AG04450 (cell line): ENCODE measurements at regions not wholly inside any gene's neighbourhood (a gene's known extent, or its start where the extent isn't known, plus 50 kb on each side); places are given as distances from the start of the nearest gene placed in this dataset.

Experiments used
- CTCF ChIA-PET: fragments of 300-600, 350-600 bp; formaldehyde crosslinking; extraction: SDS; loops from one replicate; lab custom pipeline; 2022; ENCODE audit warnings: antibody characterized with exemption, inconsistent platforms; lab: Charles Lee
- POLR2A ChIA-PET: fragments of 350-600 bp; formaldehyde crosslinking; extraction: SDS; loops from one replicate; lab custom pipeline; 2021; ENCODE audit warnings: antibody characterized with exemption, inconsistent platforms; lab: Yijun Ruan, JAX
- DNase-seq: peaks from one replicate; pipeline ENCODE4 v3.0.0-alpha.2; 2011; ENCODE audit warnings: low read depth, low spot score
- H3K27ac ChIP-seq: one replicate; pipeline ENCODE4 v1.5.1; 2012; ENCODE audit warnings: low read depth, low read length, control low read depth
- H3K27me3 ChIP-seq: one replicate; pipeline ENCODE4 v1.6.0; 2012; ENCODE audit warnings: low read length; ENCODE audit not compliant: control insufficient read depth, insufficient read depth
- H3K4me3 ChIP-seq: 2 replicates; pipeline ENCODE4 v1.5.1; 2011; ENCODE audit warnings: mild to moderate bottlenecking, low read depth, low read length, control low read depth
- H3K9me3 ChIP-seq: 2 replicates; pipeline ENCODE4 v1.5.1; 2012; ENCODE audit warnings: low read length; ENCODE audit not compliant: control insufficient read depth, insufficient read depth
- TF ChIP-seq, protein P1 (sequence below): IDR thresholded peaks from 2 replicates; pipeline ENCODE4 v1.5.1; 2011; ENCODE audit warnings: low read depth, low read length, control low read depth, inconsistent platforms

DNA sequence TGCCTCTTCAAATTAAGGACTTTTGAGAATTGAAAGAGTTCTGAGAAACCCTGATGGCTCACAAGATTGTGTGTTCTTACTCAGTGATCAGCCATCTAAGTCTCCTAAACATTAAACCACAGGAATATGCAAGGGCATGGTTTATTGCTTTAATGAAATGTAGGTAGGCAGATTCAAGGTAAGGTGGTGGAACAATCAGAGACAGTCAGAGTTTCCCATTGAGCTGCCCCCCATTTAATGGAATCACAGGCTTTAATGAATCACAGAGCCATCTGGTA, 107.8 kb upstream of the LRATD1 start:
- Histone ChIP-seq H3K27ac (no peak overlapping the region), H3K27me3 (no peaks in the 10 kb centered on the region), H3K9me3 (no peaks in the 10 kb centered on the region), H3K4me3 (no peak overlapping the region)
- DNase-seq: no peak
- TF ChIP-seq, protein P1, sequence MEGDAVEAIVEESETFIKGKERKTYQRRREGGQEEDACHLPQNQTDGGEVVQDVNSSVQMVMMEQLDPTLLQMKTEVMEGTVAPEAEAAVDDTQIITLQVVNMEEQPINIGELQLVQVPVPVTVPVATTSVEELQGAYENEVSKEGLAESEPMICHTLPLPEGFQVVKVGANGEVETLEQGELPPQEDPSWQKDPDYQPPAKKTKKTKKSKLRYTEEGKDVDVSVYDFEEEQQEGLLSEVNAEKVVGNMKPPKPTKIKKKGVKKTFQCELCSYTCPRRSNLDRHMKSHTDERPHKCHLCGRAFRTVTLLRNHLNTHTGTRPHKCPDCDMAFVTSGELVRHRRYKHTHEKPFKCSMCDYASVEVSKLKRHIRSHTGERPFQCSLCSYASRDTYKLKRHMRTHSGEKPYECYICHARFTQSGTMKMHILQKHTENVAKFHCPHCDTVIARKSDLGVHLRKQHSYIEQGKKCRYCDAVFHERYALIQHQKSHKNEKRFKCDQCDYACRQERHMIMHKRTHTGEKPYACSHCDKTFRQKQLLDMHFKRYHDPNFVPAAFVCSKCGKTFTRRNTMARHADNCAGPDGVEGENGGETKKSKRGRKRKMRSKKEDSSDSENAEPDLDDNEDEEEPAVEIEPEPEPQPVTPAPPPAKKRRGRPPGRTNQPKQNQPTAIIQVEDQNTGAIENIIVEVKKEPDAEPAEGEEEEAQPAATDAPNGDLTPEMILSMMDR: no peak
- POLR2A ChIA-PET: no interaction called here
- CTCF ChIA-PET: no interaction called here

DNA sequence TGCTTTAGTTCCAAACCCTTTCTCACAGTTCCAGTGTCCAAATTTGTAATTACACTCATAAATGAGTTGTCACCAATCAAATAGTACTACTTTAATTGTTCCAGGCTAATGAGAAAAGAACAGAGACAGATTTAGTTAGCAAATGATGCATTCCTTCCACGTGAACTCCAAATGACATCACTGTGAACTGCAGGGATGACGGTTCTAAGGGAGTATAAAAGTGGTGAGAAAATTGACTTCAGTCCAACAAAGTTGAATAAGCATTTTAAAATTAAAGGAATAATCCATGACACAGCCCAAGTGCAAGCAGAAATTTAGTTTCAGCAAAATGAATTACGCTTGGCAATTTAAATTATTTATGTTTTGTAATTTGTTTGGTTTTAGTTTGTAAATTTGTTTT, 102.0 kb upstream of the LRATD1 start:
- no peak overlapping the region for H3K27ac ChIP-seq
- DNase-seq: no peak
- TF ChIP-seq, protein P1: no peak
- POLR2A ChIA-PET: no interaction called here
- CTCF ChIA-PET: no interaction called here
- H3K4me3 ChIP-seq: no peak overlapping the region
- H3K27me3 ChIP-seq: no peaks in the 10 kb centered on the region
- no peaks in the 10 kb centered on the region for H3K9me3 ChIP-seq

DNA sequence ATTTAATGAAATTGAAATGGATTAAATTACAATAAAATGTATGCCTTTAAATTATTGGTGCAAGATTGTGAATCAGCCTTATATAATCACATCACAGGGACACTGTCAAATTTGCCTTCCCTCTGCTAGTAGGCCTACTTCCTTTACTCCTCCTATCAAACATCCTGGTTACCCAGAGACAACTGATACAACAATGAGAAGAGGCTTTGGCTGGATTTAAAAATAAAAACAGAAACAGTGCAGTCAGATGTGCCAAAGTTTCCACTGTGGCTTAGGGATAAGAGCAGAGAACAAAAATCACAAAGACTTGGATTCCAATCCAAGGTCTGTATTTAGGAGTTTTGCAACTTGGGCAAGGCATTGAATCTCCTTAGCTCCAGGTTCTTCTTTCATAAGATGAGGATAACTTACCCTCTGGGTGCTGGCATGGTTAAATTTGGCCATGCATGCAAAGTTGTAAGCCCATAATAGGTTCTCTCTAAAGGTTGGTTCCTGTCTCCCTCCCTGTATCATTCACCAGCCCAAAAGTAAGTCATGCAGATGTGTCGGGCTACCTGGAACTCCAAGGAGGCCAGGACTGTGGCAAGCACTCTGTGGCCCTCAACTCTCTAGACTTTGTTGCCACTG, 99.3 kb upstream of the LRATD1 start:
- no peak overlapping the region for H3K4me3 ChIP-seq
- TF ChIP-seq, protein P1: no peak
- no peak overlapping the region for H3K27ac ChIP-seq
- DNase-seq: no peak
- CTCF ChIA-PET: no interaction called here
- no peaks in the 10 kb centered on the region for H3K9me3 ChIP-seq
- H3K27me3 ChIP-seq: no peaks in the 10 kb centered on the region
- POLR2A ChIA-PET: no interaction called here

DNA sequence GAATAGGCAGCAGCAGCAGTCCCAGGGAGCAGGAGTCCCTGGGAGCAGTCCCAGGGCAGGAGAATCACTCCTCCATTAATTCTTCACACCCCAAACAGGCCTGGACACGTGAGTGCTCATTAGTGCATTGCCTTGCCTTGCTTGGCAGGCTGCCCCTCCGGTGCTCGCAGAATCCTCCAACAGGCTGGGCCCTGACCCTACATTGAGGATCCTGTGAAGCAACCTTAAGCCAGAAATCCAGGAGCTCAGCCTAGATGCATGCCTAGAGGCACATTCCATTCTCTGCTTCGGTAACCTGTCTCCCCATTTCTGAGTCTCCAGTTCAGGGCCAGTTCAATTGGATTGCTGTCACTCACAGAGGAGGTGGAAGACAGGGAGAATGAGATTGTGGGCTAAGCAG, 97.4 kb upstream of the LRATD1 start:
- TF ChIP-seq, protein P1: no peak
- H3K27me3 ChIP-seq: no peaks in the 10 kb centered on the region
- ChIA-PET CTCF (no interaction called here), POLR2A (no interaction called here)
- H3K27ac ChIP-seq: no peak overlapping the region
- DNase-seq: no peak
- H3K4me3 ChIP-seq: no peak overlapping the region
- H3K9me3 ChIP-seq: no peaks in the 10 kb centered on the region

DNA sequence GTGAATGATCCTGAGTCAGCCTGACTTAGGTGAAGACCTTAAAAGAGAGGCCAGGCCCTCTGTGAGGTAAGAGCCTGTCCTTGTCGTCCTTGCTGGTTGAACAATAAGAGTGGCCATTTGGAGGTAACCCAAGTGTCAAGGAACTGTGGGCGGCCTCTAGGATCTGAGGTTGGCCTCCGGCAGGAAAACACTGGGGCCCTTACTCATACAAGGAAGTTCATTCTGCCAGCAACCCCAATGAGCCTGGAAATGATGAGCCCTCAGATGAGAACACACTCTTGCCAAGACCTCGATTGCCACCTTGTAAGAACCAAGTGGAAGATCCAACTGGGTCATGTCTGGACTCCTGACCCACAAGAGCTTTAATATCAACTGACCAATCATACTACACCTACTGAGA, 95.5 kb upstream of the LRATD1 start:
- DNase-seq: no peak
- no peaks in the 10 kb centered on the region for H3K27me3 ChIP-seq
- no peak overlapping the region for H3K4me3 ChIP-seq
- ChIA-PET POLR2A (no interaction called here), CTCF (no interaction called here)
- no peaks in the 10 kb centered on the region for H3K9me3 ChIP-seq
- TF ChIP-seq, protein P1: no peak
- no peak overlapping the region for H3K27ac ChIP-seq
